G401 (cell line): ENCODE measurements at regions not wholly inside any gene's neighbourhood (a gene's known extent, or its start where the extent isn't known, plus 50 kb on each side); places are given as distances from the start of the nearest gene placed in this dataset.
"Not testable (repeated sequence)": the region's sequence is repeated elsewhere in the genome, so short reads cannot be mapped to it uniquely, and the experiment has no call there.

Experiments
- DNase-seq: peaks from one replicate; pipeline ENCODE4 v3.0.0-alpha.2; 2015; ENCODE audit warnings: low spot score
- in situ Hi-C: cut with HindIII; loops from 2 replicates; pipeline ENCODE4 v1.10.0; 2016; ENCODE audit warnings: low sequenced_read_pairs, mixed read lengths

GRCh38 chr14:66268802-66269334 is 217.3 kb upstream of the CCDC196 start:
- in situ Hi-C loops = no loop called here

GRCh38 chr14:66272221-66272620 is 213.9 kb upstream of the CCDC196 start:
- DNase-seq = no peak
- in situ Hi-C loops = no loop called here

More at GRCh38 chr14:66268802-66269334, 217.3 kb upstream of the CCDC196 start:
- DNase-seq = no peak

GRCh38 chr14:66273261-66273832 is 212.8 kb upstream of the CCDC196 start:
- DNase-seq = no peak
- in situ Hi-C loops = no loop called here

GRCh38 chr14:66278418-66278817 is 207.8 kb upstream of the CCDC196 start:
- DNase-seq, in situ Hi-C loops: not testable (repeated sequence)

- no peak for DNase-seq
- in situ Hi-C loops = no loop called here
Observed at GRCh38 chr14:66281036-66281776, 205.0 kb upstream of the CCDC196 start.

GRCh38 chr14:66284346-66284745 is 201.8 kb upstream of the CCDC196 start:
- DNase-seq = no peak
- in situ Hi-C loops = no loop called here

- in situ Hi-C loops = no loop called here
- DNase-seq = no peak
Observed at GRCh38 chr14:66288511-66288910, 197.7 kb upstream of the CCDC196 start.

- in situ Hi-C loops = no loop called here
- no peak for DNase-seq
Observed at GRCh38 chr14:66291756-66292155, 194.4 kb upstream of the CCDC196 start.

GRCh38 chr14:66293533-66294105 is 192.6 kb upstream of the CCDC196 start:
- DNase-seq = no peak
- in situ Hi-C loops = no loop called here

GRCh38 chr14:66295386-66295785 is 190.8 kb upstream of the CCDC196 start:
- in situ Hi-C loops = no loop called here
- no peak for DNase-seq

- in situ Hi-C loops = no loop called here
- no peak for DNase-seq
Observed at GRCh38 chr14:66300886-66301285, 185.3 kb upstream of the CCDC196 start.

- no peak for DNase-seq
- in situ Hi-C loops = no loop called here
Observed at GRCh38 chr14:66306101-66306500, 180.1 kb upstream of the CCDC196 start.

- no peak for DNase-seq
- in situ Hi-C loops = no loop called here
Observed at GRCh38 chr14:66311058-66311457, 175.1 kb upstream of the CCDC196 start.

GRCh38 chr14:66311990-66312389 is 174.2 kb upstream of the CCDC196 start:
- DNase-seq = peak; percentile 35
- in situ Hi-C loops = no loop called here

- in situ Hi-C loops = no loop called here
- DNase-seq = no peak
Observed at GRCh38 chr14:66312451-66312850, 173.7 kb upstream of the CCDC196 start.

- in situ Hi-C loops = no loop called here
- DNase-seq = no peak
Observed at GRCh38 chr14:66315098-66315497, 171.1 kb upstream of the CCDC196 start.

GRCh38 chr14:66315548-66315947 is 170.6 kb upstream of the CCDC196 start:
- no peak for DNase-seq
- in situ Hi-C loops = no loop called here

GRCh38 chr14:66322564-66322963 is 163.6 kb upstream of the CCDC196 start:
- DNase-seq = no peak
- in situ Hi-C loops = no loop called here

GRCh38 chr14:66330228-66330627 is 155.9 kb upstream of the CCDC196 start:
- in situ Hi-C loops = no loop called here
- no peak for DNase-seq

- in situ Hi-C loops = no loop called here
- DNase-seq = no peak
Observed at GRCh38 chr14:66330916-66331315, 155.3 kb upstream of the CCDC196 start.
